22Rv1 (cell line): ENCODE measurements at regions not wholly inside any gene's neighbourhood (a gene's known extent, or its start where the extent isn't known, plus 50 kb on each side); places are given as distances from the start of the nearest gene placed in this dataset.

Experiments used
- ZFX ChIP-seq: fragments of 450-650 bp; IDR thresholded peaks from 2 replicates; pipeline ENCODE4 v1.6.1; 2017; ENCODE audit warnings: antibody characterized with exemption, borderline replicate concordance
- TF ChIP-seq, protein P1 (sequence below): fragments of 450-650 bp; IDR thresholded peaks from 2 replicates; pipeline ENCODE4 v1.5.1; 2017; ENCODE audit warnings: mild to moderate bottlenecking

DNA sequence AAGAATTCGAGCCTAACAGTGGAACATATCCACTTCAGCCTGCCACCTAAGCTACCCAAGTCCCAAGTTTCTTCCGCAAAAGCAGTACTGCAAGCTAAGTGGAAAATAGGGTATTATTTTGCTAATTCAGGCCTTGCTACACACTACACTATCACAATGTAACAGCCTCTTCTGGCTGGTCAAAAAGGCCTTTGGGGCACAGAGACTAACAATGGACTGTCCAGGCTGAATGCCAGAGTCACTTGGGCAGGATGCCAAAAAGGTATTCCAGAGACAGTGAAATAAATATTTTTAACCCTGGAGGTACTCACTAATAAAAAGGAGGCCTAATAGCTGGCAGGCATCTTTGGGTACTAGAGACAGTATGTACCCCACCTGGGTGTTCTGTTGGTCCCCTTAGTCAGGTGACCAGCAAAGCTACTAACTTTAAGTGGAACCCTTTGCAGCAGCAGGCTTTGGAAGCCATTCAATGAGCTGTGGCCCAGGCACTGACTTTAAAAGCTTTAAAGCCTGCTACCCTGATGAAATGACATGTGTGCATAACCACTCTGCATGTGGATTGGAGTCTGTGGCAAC lies 692.1 kb downstream of the HTR1B start:
- TF ChIP-seq, protein P1, sequence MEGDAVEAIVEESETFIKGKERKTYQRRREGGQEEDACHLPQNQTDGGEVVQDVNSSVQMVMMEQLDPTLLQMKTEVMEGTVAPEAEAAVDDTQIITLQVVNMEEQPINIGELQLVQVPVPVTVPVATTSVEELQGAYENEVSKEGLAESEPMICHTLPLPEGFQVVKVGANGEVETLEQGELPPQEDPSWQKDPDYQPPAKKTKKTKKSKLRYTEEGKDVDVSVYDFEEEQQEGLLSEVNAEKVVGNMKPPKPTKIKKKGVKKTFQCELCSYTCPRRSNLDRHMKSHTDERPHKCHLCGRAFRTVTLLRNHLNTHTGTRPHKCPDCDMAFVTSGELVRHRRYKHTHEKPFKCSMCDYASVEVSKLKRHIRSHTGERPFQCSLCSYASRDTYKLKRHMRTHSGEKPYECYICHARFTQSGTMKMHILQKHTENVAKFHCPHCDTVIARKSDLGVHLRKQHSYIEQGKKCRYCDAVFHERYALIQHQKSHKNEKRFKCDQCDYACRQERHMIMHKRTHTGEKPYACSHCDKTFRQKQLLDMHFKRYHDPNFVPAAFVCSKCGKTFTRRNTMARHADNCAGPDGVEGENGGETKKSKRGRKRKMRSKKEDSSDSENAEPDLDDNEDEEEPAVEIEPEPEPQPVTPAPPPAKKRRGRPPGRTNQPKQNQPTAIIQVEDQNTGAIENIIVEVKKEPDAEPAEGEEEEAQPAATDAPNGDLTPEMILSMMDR, result no peak
- TF ChIP-seq ZFX, result no peak
